GM19467 (cell line): ENCODE measurements at regions not wholly inside any gene's neighbourhood (a gene's known extent, or its start where the extent isn't known, plus 50 kb on each side); places are given as distances from the start of the nearest gene placed in this dataset.
"Not testable (repeated sequence)": the region's sequence is repeated elsewhere in the genome, so short reads cannot be mapped to it uniquely, and the experiment has no call there.

Experiments
- ATAC-seq: cut with Tn5 transposase; IDR thresholded peaks from one replicate; pipeline ENCODE4 v1.9.1; 2021; ENCODE audit warnings: mild to moderate bottlenecking, moderate library complexity; ENCODE audit not compliant: unreplicated experiment

DNA sequence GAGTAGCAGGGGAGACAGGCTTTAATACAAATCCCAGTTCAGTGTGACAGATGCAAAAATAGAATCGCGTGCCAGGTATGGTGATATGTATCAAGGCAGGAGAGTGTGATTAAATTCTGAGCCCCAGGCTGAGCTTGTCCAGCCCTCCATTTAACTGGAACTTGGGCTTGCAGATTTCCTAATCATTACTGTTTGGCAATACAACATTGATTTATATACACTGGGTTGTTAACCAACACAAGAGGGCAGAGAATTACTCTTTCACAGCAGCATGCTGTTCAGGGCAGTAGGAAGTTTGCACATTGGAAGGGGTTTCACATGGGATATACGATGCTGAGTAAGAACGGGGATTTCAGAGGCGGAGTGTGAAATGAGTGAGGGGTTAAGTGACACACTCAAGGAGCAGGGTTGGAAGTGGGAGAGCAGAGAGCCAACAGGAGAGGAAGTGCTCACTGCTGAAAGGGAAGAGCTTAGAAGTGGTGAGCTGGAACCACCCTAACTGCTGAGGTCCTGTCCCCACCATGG lies 70.8 kb upstream of the ATXN1 start:
- ATAC-seq, result no peak

- no peak for ATAC-seq
These were observed 69.9 kb upstream of the ATXN1 start for GRCh38 chr6:16831136-16831535.

- ATAC-seq, result no peak
These were observed 66.8 kb upstream of the ATXN1 start for GRCh38 chr6:16828058-16828457.

GRCh38 chr6:16827627-16828026 lies 66.4 kb upstream of the ATXN1 start:
- ATAC-seq, result no peak

DNA sequence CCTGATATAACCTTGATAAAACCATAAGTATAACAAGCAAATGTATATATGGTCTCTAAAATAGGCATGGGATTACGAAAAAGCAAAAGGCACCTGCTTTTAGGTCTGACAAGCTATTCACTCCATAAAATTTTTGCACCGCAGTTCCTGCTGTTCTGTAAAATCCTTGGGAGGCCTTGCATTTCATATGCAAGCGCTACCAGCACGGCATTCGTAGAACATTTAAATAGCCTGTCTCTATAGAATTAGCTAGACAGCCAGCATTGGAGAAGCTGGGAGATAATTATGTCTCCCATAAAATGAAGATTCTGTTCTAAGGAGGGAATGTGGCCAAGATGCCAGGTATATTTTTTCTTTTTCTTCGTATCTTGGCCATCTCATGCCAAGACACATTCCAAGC lies 64.5 kb upstream of the ATXN1 start:
- no peak for ATAC-seq

- no peak for ATAC-seq
These were observed 63.8 kb upstream of the ATXN1 start for GRCh38 chr6:16824845-16825685.

DNA sequence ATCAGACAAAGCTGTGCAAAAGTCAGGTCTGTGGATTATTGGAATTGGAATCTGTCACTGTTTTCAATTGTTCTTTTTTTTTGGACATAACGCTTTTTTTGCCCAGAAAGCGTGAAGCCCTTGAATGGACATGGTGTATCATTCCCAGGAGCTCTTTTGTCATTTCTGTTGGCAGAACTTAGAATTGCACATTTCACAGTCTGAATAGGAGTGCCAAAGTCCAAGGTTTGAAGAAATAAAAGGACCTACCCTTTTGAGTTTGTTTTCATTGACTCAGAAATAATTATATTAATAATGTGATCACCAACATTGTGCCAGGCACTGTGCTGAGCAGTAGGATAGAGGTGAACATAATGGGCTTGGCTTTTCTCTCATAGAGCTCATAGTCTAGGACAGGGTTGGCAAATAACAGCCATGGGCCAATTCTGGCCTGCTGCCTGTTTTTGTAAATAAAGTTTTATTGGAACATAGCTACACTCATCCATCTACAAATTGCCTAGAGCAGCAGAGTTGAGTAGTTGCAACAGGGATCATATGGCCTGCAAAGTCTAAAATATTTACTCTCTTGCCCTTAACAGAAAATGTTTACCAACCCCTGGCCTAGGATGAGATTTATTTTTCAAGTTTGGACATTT lies 62.6 kb upstream of the ATXN1 start:
- ATAC-seq, result no peak

GRCh38 chr6:16822975-16823717 lies 61.9 kb upstream of the ATXN1 start:
- no peak for ATAC-seq

- ATAC-seq, result no peak
These were observed 61.3 kb upstream of the ATXN1 start for GRCh38 chr6:16822529-16822928.

DNA sequence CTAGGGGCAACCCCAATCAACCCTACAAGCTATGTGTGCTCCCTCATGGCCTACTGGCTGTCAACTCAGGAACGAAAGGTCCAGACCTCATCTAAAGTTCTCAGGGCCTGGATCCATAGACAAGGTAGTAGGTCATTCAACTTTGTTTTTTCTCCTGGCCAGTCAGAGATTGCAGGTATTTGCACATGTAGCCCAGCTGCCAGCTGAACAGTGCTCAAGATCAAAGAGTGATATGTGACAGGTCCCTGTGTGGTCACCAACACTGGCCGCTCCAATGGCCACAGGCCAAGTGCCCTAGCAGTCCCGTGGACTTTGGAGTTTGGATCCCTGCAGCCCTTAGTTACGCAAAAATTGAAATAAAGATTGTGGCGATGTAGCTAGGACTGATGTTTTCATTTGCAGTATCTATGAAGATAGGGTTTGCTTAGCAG lies 60.6 kb upstream of the ATXN1 start:
- ATAC-seq, result no peak

- ATAC-seq, result not testable (repeated sequence)
These were observed 59.0 kb upstream of the ATXN1 start for GRCh38 chr6:16820262-16820661.

GRCh38 chr6:16819752-16820151 lies 58.5 kb upstream of the ATXN1 start:
- no peak for ATAC-seq

DNA sequence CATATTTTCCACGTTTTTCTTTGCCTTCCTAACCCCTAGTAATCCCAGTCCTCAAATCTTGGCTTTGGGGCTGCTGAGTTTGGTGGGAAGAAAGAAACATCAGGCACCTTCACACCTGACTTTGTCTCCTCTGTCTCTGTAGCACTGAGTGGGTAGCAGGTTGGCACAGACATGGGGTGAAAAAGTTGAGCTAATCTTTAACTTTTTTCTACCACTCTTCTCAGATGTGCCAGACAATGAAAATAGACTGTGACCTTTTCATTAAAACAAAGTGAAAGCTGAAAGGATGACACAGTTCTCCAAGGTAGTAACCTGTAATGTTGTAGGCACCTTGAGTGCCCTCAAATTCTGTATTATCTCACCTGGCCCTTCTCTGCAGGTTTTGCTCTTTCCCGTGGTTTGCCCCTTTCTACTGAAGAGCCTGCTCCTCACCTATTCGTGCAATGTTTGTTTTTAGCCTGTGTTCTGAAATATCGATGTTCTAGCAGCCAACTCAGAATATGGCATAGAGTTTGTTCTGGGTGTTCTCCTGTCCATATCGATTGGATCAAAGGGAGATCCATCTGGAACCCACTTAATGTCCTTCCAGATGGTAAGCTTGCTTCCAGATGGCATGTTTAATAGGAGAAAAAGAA lies 57.8 kb upstream of the ATXN1 start:
- no peak for ATAC-seq

DNA sequence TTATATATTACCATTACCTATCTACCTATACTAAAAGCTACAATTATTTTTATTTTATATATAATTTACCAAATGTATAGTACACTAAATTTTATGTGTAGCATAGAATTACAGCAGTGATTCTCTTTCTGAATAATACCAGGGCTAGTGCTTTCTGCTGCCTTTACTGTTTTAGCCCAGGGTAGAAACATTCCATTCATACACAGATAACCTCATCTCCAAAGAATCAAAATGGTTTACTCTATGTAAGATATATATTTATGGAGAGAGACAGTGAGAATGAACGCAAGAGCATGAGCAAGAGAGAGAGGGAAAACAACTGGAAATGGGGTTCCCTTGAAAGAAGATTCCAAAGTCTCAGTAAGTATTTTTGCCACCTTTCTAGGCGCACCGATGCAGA lies 56.3 kb upstream of the ATXN1 start:
- no peak for ATAC-seq

DNA sequence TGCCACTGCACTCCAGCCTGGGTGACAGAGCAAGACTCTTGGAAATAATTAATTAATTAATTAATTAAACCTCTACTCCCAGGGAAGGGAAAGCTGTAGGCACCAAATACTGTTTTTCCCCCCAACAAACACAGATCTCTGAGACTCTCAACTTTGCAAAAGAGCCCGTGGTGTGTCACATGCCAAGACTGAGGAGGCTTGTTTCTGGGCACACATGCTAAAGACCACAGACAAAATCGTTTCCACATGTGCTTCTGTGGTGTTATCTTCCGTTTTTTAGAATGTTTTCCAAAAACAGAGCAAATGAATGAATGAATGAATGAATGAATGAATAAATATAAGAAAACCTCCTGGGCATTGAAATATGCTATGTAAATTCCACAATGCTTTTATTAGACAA lies 55.6 kb upstream of the ATXN1 start:
- ATAC-seq, result no peak

- no peak for ATAC-seq
These were observed 51.7 kb upstream of the ATXN1 start for GRCh38 chr6:16812993-16813392.

DNA sequence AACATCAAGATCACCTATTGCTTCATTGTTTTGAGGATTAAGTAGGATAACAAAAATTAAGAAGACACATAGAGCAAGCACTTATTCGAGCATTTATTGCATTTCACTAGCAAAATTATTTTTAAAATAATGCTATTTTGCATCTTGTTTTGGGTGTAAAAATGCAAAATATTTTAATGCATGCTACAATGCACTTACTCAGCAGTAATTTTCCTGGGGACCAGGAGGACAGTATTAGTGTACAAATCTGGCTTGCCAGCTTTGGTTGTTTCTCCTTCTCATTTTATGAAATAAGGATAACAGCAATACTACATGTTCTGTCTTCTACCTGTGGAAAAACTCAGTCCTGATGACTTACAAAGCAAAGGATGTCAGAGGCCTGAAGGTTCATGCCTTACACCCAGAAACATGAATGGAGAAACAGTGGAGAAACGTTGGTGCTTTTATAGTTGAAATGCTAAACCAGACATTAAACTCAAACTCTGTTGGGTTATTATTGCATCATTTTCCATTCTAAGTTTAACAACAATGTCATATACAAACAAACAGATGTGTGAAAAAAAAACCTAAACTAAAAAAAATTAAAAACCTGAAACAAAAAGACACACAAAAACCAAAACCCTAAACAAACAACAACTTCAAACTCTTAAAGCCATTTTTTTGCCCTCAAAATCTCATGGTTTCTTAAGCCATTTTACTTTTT lies 50.2 kb upstream of the ATXN1 start:
- ATAC-seq, result no peak
